ENCODE measurements at regions not wholly inside any gene's neighbourhood (a gene's known extent, or its start where the extent isn't known, plus 50 kb on each side); places are given as distances from the start of the nearest gene placed in this dataset.

GRCh38 chr20:4635781-4636180 is 50.5 kb upstream of the PRNP start:
- CTCF ChIA-PET, result interaction anchor here (0.7 kb wide), 1 partner anchor 310 kb away, joined by 3 read pairs; no protein-coding TSS in a partner anchor

GRCh38 chr20:4635342-4635741 is 50.9 kb upstream of the PRNP start:
- H3K27ac Mint-ChIP-seq (ENCODE audit: low read depth, unreplicated experiment), result no peak overlapping the region
- ChIA-PET POLR2A (interaction anchor here (0.5 to 1.0 kb wide), 2 partner anchors 10 to 56 kb away, joined by 3 read pairs; no protein-coding TSS in a partner anchor), CTCF (interaction anchor here (0.5 to 0.7 kb wide), 2 partner anchors 24 to 128 kb away, joined by 4 to 6 read pairs; no protein-coding TSS in a partner anchor)
- no peaks in the 10 kb centered on the region for H3K27me3 Mint-ChIP-seq (ENCODE audit: insufficient read depth, unreplicated experiment)
- H3K4me1 Mint-ChIP-seq (ENCODE audit: insufficient read depth, unreplicated experiment), result peaks cover 5% of the 10 kb centered on the region
- intact Hi-C loops (cut with micrococcal nuclease), result no loop called here
- H3K9me3 Mint-ChIP-seq (ENCODE audit: unreplicated experiment), result no peaks in the 10 kb centered on the region
- H3K36me3 Mint-ChIP-seq (ENCODE audit: insufficient read depth, unreplicated experiment), result no peaks in the 10 kb centered on the region
- no peak for TF ChIP-seq CTCF (IDR thresholded peaks at IDR 0.05; ENCODE audit: unreplicated experiment)
- DNase-seq (ENCODE audit: unreplicated experiment), result no peak
- no peak overlapping the region for H3K4me3 Mint-ChIP-seq (ENCODE audit: unreplicated experiment)
- no TSS peak for BruUV-seq (replicated peaks)

More at GRCh38 chr20:4635781-4636180, 50.5 kb upstream of the PRNP start:
- Mint-ChIP-seq H3K9me3 (ENCODE audit: unreplicated experiment) (no peaks in the 10 kb centered on the region), H3K4me3 (ENCODE audit: unreplicated experiment) (no peak overlapping the region), H3K4me1 (ENCODE audit: insufficient read depth, unreplicated experiment) (peaks cover 5% of the 10 kb centered on the region), H3K27me3 (ENCODE audit: insufficient read depth, unreplicated experiment) (no peaks in the 10 kb centered on the region), H3K27ac (ENCODE audit: low read depth, unreplicated experiment) (no peak overlapping the region), H3K36me3 (ENCODE audit: insufficient read depth, unreplicated experiment) (no peaks in the 10 kb centered on the region)
- no TSS peak for BruUV-seq (replicated peaks)
- POLR2A ChIA-PET, result interaction anchor here (0.5 to 1.0 kb wide), 2 partner anchors 11 to 55 kb away, joined by 3 read pairs; no protein-coding TSS in a partner anchor
- intact Hi-C loops (cut with micrococcal nuclease), result no loop called here
- no peak for TF ChIP-seq CTCF (IDR thresholded peaks at IDR 0.05; ENCODE audit: unreplicated experiment)
- no peak for DNase-seq (ENCODE audit: unreplicated experiment)

DNA sequence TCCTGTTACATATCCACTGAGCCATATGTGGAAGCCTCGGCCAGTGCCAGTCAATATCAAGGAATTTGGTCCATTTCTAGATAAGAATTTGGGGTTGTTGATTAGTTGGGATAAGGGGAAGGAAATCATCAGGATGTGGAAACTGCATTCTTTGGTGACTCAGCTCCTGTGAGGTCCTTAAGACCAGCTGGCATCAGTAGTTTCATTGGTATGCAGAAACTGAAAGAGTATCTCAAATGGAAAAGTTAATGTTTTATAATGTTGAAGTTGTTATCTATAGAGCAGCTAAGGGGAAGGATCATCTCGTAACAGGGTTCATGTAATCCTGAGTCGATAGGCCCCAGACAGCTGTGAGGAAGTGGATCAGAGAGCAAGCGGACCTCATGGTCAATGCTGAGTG is 52.5 kb upstream of the PRNP start:
- H3K36me3 Mint-ChIP-seq (ENCODE audit: insufficient read depth, unreplicated experiment), result no peaks in the 10 kb centered on the region
- H3K27ac Mint-ChIP-seq (ENCODE audit: low read depth, unreplicated experiment), result no peak overlapping the region
- H3K27me3 Mint-ChIP-seq (ENCODE audit: insufficient read depth, unreplicated experiment), result no peaks in the 10 kb centered on the region
- no peak overlapping the region for H3K4me3 Mint-ChIP-seq (ENCODE audit: unreplicated experiment)
- H3K4me1 Mint-ChIP-seq (ENCODE audit: insufficient read depth, unreplicated experiment), result peaks cover 5% of the 10 kb centered on the region
- H3K9me3 Mint-ChIP-seq (ENCODE audit: unreplicated experiment), result peaks cover 1% of the 10 kb centered on the region
- ChIA-PET POLR2A (interaction anchor here (1.1 to 1.5 kb wide), 5 partner anchors 17 to 86 kb away, joined by 3 to 4 read pairs (median 3); no protein-coding TSS in a partner anchor), CTCF (interaction anchor here (0.6 to 1.3 kb wide), 4 partner anchors 86 to 664 kb away, joined by 3 to 4 read pairs (median 3); no protein-coding TSS in a partner anchor)
- intact Hi-C loops (cut with micrococcal nuclease), result no loop called here
- no TSS peak for BruUV-seq (replicated peaks)
- no peak for TF ChIP-seq CTCF (IDR thresholded peaks at IDR 0.05; ENCODE audit: unreplicated experiment)
- peak; percentile 22 for DNase-seq (ENCODE audit: unreplicated experiment)

- peaks cover 5% of the 10 kb centered on the region for H3K9me3 Mint-ChIP-seq (ENCODE audit: unreplicated experiment)
- CTCF ChIA-PET, result interaction anchor here (0.6 to 1.3 kb wide), 4 partner anchors 86 to 664 kb away, joined by 3 to 4 read pairs (median 3); no protein-coding TSS in a partner anchor
- POLR2A ChIA-PET, result interaction anchor here (1.1 to 1.5 kb wide), 4 partner anchors 33 to 86 kb away, joined by 3 to 4 read pairs (median 3); no protein-coding TSS in a partner anchor
- no TSS peak for BruUV-seq (replicated peaks)
- no peaks in the 10 kb centered on the region for H3K36me3 Mint-ChIP-seq (ENCODE audit: insufficient read depth, unreplicated experiment)
- no peaks in the 10 kb centered on the region for H3K27me3 Mint-ChIP-seq (ENCODE audit: insufficient read depth, unreplicated experiment)
- DNase-seq (ENCODE audit: unreplicated experiment), result no peak
- intact Hi-C loops (cut with micrococcal nuclease), result no loop called here
- peaks cover 5% of the 10 kb centered on the region for H3K4me1 Mint-ChIP-seq (ENCODE audit: insufficient read depth, unreplicated experiment)
- no peak overlapping the region for H3K4me3 Mint-ChIP-seq (ENCODE audit: unreplicated experiment)
- TF ChIP-seq CTCF (IDR thresholded peaks at IDR 0.05; ENCODE audit: unreplicated experiment), result no peak
- no peak overlapping the region for H3K27ac Mint-ChIP-seq (ENCODE audit: low read depth, unreplicated experiment)
Measured at GRCh38 chr20:4633379-4633778, 52.9 kb upstream of the PRNP start.

Measured in MCF 10A (cell line).